ENCODE measurements at regions not wholly inside any gene's neighbourhood (a gene's known extent, or its start where the extent isn't known, plus 50 kb on each side); places are given as distances from the start of the nearest gene placed in this dataset.

DNA sequence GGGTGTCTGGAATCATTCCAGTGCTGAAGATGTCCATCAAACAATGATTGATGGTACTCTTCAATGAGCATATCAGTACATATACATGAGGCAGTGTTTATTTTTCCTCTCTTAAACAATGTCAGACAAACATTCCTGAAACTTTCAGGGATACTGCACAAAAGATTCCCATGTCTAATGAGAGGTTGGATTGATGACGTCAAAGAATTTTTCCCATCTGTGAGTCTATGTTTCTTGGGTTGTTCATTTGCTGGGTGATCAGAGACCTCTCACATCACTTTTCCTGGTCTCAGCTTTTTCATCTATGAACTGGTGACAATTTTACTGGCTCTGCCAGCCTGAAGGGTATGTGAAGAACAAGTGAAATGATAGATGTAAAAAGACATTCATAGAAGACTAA, 325.5 kb downstream of the EN1 start:
- H3K4me1 ChIP-seq, result no peaks in the 10 kb centered on the region
- no peak for DNase-seq (ENCODE audit: low read depth in 1 of 2, low spot score in 1 of 2)
- peaks cover 24% of the 10 kb centered on the region; the same call in 2 of the 3 replicates for H3K9me3 ChIP-seq
- no peak for FAIRE-seq
- no peak for TF ChIP-seq GATA3 (IDR thresholded peaks at IDR 0.05; ENCODE audit: borderline replicate concordance)
- TF ChIP-seq EHMT2 (IDR thresholded peaks at IDR 0.05; ENCODE audit: low read depth), result no peak
- TF ChIP-seq EHF (CRISPR knock-in tag; IDR thresholded peaks at IDR 0.05), result no peak
- TF ChIP-seq POLR2A (IDR thresholded peaks at IDR 0.05; ENCODE audit: low read length), result no peak
- no peak for TF ChIP-seq CHD4 (IDR thresholded peaks at IDR 0.05; ENCODE audit: borderline replicate concordance)
- no peak for TF ChIP-seq HOXB13 (CRISPR knock-in tag; IDR thresholded peaks at IDR 0.05; ENCODE audit: low read depth)
- TF ChIP-seq MAZ (IDR thresholded peaks at IDR 0.05; ENCODE audit: borderline replicate concordance, low read depth, low read length), result no peak
- H3K27ac ChIP-seq, result no peak overlapping the region
- H3K4me2 ChIP-seq, result no peak overlapping the region
- no peak for ATAC-seq
- no peak overlapping the region for H3K4me3 ChIP-seq
- 35% methylated on average over 1 of the region's 1 CpG for WGBS (ENCODE audit: missing lambda C conversion rate)
- POLR2A ChIA-PET, result no interaction called here
- CTCF ChIA-PET, result no interaction called here

DNA sequence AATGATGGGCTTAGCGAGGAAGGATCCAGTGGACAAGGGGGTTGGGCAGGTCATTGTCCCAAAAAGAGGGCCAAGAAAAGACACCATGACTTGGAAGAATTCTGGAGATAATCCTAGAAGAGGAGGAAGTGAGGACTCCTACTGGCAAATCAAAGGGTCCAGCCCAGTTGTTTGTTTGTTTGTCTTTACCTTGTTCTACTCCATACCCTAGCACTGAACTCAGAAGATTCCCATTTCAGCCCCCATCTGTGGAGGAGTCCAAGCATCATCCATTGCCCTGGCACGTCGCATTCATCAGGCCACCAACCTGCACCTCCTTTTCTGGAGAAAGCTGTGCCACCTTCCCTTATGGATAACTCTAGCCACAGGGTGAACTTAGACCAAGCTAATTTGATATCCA, 326.2 kb downstream of the EN1 start:
- WGBS (ENCODE audit: missing lambda C conversion rate), result 7% methylated on average over 3 of the region's 3 CpGs
- CTCF ChIA-PET, result no interaction called here
- POLR2A ChIA-PET, result no interaction called here
- Histone ChIP-seq H3K4me2 (no peak overlapping the region), H3K27ac (no peak overlapping the region), H3K4me3 (no peak overlapping the region), H3K9me3 (peaks cover 30% of the 10 kb centered on the region; the same call in 2 of the 3 replicates), H3K4me1 (no peaks in the 10 kb centered on the region)
- DNase-seq (ENCODE audit: low read depth in 1 of 2, low spot score in 1 of 2) (no peak), ATAC-seq (no peak), FAIRE-seq (no peak)
- TF ChIP-seq JUN (IDR thresholded peaks at IDR 0.05), result no peak
- TF ChIP-seq, protein P1, sequence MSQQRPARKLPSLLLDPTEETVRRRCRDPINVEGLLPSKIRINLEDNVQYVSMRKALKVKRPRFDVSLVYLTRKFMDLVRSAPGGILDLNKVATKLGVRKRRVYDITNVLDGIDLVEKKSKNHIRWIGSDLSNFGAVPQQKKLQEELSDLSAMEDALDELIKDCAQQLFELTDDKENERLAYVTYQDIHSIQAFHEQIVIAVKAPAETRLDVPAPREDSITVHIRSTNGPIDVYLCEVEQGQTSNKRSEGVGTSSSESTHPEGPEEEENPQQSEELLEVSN (IDR thresholded peaks at IDR 0.05; ENCODE audit: borderline replicate concordance, low read depth), result no peak
- no peak for TF ChIP-seq FOSL2 (IDR thresholded peaks at IDR 0.05)
- TF ChIP-seq FOSL2 (CRISPR knock-in tag; IDR thresholded peaks at IDR 0.05), result no peak
- TF ChIP-seq MAZ (IDR thresholded peaks at IDR 0.05; ENCODE audit: borderline replicate concordance, low read depth, low read length), result no peak
- TF ChIP-seq, protein P2, sequence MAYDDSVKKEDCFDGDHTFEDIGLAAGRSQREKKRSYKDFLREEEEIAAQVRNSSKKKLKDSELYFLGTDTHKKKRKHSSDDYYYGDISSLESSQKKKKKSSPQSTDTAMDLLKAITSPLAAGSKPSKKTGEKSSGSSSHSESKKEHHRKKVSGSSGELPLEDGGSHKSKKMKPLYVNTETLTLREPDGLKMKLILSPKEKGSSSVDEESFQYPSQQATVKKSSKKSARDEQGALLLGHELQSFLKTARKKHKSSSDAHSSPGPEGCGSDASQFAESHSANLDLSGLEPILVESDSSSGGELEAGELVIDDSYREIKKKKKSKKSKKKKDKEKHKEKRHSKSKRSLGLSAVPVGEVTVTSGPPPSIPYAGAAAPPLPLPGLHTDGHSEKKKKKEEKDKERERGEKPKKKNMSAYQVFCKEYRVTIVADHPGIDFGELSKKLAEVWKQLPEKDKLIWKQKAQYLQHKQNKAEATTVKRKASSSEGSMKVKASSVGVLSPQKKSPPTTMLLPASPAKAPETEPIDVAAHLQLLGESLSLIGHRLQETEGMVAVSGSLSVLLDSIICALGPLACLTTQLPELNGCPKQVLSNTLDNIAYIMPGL (CRISPR knock-in tag; IDR thresholded peaks at IDR 0.05; ENCODE audit: borderline replicate concordance), result no peak
- no peak for TF ChIP-seq FOSB (CRISPR knock-in tag; IDR thresholded peaks at IDR 0.05)
- TF ChIP-seq NR3C1 (IDR thresholded peaks at IDR 0.05), result no peak
- TF ChIP-seq ZC3H11A (IDR thresholded peaks at IDR 0.05), result no peak
- no peak for TF ChIP-seq EHMT2 (IDR thresholded peaks at IDR 0.05; ENCODE audit: low read depth)
- TF ChIP-seq TFCP2L1 (CRISPR knock-in tag; IDR thresholded peaks at IDR 0.05), result no peak
- no peak for TF ChIP-seq KDM5A (IDR thresholded peaks at IDR 0.05)
- no peak for TF ChIP-seq SMC3 (IDR thresholded peaks at IDR 0.05)
- no peak for TF ChIP-seq PHF8 (IDR thresholded peaks at IDR 0.05; ENCODE audit: borderline replicate concordance, low read depth)
- TF ChIP-seq, protein P3, sequence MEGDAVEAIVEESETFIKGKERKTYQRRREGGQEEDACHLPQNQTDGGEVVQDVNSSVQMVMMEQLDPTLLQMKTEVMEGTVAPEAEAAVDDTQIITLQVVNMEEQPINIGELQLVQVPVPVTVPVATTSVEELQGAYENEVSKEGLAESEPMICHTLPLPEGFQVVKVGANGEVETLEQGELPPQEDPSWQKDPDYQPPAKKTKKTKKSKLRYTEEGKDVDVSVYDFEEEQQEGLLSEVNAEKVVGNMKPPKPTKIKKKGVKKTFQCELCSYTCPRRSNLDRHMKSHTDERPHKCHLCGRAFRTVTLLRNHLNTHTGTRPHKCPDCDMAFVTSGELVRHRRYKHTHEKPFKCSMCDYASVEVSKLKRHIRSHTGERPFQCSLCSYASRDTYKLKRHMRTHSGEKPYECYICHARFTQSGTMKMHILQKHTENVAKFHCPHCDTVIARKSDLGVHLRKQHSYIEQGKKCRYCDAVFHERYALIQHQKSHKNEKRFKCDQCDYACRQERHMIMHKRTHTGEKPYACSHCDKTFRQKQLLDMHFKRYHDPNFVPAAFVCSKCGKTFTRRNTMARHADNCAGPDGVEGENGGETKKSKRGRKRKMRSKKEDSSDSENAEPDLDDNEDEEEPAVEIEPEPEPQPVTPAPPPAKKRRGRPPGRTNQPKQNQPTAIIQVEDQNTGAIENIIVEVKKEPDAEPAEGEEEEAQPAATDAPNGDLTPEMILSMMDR (IDR thresholded peaks at IDR 0.05), result no peak
- no peak for TF ChIP-seq HDAC2 (IDR thresholded peaks at IDR 0.05)

DNA sequence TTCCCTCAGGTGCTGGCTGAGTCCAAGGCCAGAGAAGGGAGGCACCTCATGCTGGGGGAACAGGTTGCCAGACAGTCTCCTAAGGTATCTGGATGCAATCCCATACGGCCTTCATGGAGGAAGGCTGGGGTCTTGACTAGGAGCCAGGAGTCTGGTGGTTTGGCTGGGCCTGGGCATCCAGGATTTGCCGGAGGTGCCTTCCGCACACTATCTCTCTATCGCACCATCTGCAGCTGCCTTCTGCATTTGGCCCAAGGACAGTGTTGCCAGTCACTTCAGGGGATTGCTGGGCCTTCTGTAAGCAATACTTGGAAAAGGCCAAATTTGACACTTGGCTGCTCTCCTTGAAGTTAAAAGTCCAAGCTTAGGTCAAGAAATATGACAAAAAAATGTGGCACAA, 327.2 kb downstream of the EN1 start:
- TF ChIP-seq CHD2 (IDR thresholded peaks at IDR 0.05; ENCODE audit: low read length, partially characterized antibody) (no peak), RAD21 (conservative IDR thresholded peaks at IDR 0.05 in 1 of 2, IDR thresholded peaks at IDR 0.05 in 1 of 2) (no peak), ZSCAN20 (CRISPR knock-in tag; IDR thresholded peaks at IDR 0.05) (no peak)
- CTCF ChIA-PET, result no interaction called here
- POLR2A ChIA-PET, result no interaction called here

More for the DNA sequence above, 327.2 kb downstream of the EN1 start:
- Histone ChIP-seq H3K9me3 (peaks cover 34% of the 10 kb centered on the region; the same call in 2 of the 3 replicates), H3K4me3 (no peak overlapping the region), H3K4me2 (no peak overlapping the region), H3K4me1 (no peaks in the 10 kb centered on the region), H3K27ac (no peak overlapping the region)
- FAIRE-seq, result no peak
- no peak for ATAC-seq
- 39% methylated on average over 4 of the region's 4 CpGs for WGBS (ENCODE audit: missing lambda C conversion rate)
- DNase-seq (ENCODE audit: low read depth in 1 of 2, low spot score in 1 of 2), result no peak
